Medulla oblongata (tissue), 1 donor: ENCODE measurements at regions not wholly inside any gene's neighbourhood (a gene's known extent, or its start where the extent isn't known, plus 50 kb on each side); places are given as distances from the start of the nearest gene placed in this dataset.

Experiments used
- DNase-seq: peaks from one replicate; pipeline ENCODE4 v3.0.0-alpha.2; 2015; ENCODE audit errors: extremely low spot score

DNA sequence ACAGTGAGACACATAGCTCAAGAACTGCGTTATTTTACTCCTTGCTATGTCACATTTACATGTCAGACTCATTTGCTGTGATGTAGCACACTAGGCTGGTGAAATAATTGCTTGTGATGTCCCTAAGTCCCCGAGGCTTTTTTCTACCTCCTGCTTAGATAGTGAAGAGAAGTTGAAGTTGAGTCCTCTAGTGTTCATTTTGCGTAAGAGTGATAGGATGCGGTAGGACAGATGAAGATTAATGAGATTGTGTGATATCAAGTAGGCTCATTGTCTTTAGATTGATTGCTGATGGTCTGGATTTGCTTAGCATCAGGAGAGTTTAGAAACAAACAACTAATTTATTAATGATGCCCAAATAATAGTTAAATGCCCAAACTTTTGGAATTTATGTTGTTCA, 173.6 kb upstream of the NUDT6 start:
- no peak for DNase-seq

- peak; percentile 45 for DNase-seq
These were observed 180.6 kb upstream of the NUDT6 start for GRCh38 chr4:123102897-123103471.

- DNase-seq = no peak
These were observed 182.1 kb upstream of the NUDT6 start for GRCh38 chr4:123104310-123105025.

- no peak for DNase-seq
These were observed 182.6 kb upstream of the NUDT6 start for GRCh38 chr4:123105026-123105420.

DNA sequence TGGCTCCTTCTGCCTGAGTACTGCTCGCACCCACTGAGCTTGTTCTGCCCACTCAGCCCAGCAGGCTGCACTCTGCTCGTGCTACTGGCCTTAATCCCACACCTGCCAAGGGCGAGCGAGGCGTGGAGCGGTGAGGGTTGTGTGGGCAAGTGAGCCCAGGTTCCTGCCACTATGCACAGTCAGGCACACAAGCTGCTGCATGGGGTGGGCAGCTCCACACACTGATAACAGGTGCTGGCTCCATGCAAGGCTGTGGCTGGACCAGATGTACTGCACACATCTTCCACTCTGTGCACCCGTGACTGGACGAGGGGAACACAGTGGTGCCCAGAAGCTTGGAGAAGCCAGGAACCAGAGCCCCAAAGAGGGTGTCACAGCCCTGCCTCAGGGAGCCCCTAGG, 184.3 kb upstream of the NUDT6 start:
- no peak for DNase-seq

DNA sequence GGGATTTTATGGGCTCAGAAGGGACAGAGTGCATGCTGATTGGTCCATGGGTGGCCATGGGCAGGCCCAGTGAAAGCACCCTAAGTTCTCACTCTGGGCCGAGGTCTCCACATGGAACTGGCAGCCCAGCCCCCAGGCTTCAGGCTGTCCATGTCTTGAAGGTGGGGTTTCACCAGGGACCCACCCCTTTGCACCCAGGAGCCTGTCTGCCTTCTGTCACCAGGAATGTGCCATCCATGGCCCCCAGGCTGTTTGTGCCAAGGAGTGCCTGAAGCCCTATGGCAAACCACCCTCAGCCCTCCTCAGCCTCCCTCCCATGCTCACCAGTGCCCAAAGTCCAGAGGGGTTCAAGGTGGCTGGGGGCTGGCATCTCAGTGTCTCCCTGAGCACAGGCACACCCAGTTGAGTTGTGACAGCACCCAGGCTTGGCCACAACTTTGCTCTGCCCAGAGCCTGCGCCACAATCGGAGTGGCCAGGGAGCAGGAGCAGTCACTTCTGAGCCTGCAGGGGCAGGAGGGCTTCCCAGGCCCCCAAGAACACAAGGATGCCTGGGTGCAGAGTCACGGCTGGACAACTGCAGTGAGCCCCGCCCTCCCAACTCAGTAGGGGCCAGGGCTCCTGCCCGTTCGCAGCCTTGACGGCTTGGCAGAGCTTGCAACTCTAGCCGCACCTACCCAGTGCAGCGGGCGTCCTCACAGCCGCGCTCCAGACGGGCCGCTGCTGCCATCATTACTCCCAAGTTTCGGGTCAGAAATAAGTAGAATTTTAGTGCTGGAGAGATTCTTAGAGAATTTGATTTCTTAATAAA, 185.3 kb upstream of the NUDT6 start:
- no peak for DNase-seq

- DNase-seq = no peak
These were observed 186.7 kb upstream of the NUDT6 start for GRCh38 chr4:123109139-123109538.

- DNase-seq = no peak
These were observed 187.8 kb upstream of the NUDT6 start for GRCh38 chr4:123110147-123110546.

GRCh38 chr4:123110685-123111084, 188.3 kb upstream of the NUDT6 start:
- no peak for DNase-seq

DNA sequence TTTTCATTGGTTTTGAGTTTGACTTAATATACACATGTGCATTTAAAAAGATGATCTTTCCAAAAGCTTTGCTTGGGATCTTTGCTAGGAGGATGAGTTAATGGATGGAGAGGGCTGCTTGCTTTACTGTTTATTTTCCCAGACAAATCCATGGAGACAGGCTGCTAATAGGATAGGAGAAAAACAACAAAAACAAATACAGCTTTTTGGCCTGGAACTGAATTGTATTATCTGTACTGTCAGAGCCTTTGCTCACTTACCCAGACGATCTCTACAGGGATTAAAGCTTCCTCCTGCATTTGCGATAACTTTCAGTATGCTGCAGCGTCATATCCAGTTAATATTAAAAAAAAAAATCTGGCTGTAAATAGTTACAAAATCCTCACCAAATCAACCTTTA, 190.8 kb upstream of the NUDT6 start:
- no peak for DNase-seq

DNA sequence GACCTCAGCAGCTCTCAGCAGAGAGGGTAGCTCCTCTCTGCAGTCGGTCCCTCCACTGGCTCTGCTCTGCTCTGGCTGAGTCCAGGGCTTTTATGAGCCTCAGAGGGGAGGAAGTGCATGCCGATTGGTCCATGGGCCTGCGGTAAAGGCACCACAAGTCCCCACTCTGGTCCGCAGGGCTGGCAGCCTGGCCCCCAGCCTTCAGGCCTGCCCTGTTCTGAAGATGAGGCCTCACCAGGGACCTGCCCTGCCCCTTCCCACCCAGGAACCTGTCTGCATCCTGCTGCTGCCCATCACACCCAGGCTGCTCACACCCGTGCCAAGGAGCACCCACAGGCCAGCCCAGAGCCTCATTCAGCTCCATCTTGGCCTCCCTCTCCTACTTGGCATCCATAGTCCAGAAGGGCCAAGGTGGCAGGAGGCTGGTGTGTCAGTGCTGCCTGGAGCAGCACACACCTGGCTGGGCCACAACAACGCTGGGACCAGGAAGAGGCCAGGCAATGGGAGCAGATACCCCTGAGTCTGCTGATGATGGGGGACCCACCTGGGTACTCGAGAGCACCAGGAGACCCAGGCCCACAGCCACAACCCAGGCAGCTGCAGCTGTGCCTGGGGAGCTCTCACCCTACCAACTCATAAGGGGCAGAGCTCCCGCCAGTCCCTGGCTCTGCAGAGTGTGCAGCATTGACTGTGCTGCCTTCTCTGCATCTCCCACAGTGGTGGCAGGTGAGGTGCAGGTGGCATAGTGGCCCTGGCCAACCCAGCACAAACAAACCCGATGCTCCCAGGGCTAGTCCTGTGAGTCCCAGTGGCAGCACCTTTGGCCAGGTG, 191.9 kb upstream of the NUDT6 start:
- no peak for DNase-seq

- no peak for DNase-seq
These were observed 192.7 kb upstream of the NUDT6 start for GRCh38 chr4:123114915-123115756.

DNA sequence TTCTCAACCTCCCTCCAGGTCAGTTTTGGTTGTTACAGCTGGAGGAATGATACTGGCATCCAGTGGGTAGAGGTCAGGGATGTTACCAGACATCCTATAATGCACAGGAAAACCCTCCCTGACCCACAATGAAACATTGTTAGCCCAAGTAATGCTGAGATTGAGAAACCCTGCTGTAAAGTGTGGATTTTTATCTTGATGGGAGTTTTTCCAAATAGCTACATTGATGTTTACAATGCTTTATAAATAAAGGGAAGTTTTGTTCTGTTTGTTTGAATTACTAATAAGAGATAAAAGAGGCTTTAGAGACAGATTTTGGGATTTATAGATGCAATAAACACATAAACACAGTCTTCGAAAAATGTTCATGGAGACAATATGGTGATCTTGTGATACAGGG, 194.0 kb upstream of the NUDT6 start:
- no peak for DNase-seq

GRCh38 chr4:123120473-123120872, 198.1 kb upstream of the NUDT6 start:
- no peak for DNase-seq

DNA sequence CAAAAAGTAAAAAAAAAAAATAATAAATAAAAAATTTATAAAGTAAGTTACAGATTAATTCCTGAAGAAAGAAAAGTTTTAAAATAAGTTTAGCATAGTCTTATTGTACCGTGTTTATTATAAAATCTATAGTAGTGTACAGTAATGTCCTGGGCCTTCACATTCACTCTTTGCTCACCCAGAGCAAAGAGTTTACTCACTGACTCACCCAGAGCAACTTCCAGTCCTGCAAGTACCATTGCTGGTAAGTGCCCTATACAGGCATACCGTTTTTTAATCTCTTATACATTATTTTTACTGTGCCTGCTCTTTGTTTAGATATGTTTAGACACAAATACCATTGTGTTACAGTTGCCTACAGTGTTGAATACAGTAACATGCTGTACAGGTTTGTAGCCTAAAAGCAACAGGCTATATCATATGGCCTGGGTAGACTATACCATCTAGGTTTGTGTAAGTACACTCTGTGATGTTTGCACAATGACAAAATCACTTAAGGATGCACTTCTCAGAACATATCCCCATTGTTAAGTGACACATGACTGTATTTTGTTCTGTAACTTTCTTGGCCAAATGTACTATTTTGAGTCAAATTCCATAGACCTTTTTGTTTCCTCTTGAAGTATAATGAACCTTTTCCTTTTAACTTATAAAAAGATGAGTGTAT, 199.0 kb upstream of the NUDT6 start:
- no peak for DNase-seq

DNA sequence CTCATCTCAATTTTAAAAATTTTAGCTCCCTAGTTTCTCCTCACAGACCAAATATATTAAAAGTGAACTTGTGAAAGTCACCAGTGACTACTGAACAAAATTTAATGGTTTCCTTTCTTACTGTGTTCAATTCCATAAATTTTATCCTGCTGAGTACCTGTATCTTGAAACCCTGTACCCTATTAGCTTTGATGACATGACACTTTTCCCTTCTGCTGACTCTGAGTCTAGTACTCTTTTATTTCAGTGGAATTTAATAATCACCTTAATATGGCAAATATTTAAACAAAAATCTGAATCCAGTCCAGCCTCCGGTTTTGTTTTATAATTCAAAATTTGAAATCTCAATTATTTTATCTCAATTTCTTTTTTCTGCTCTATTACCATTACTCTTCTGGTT, 203.1 kb upstream of the NUDT6 start:
- no peak for DNase-seq

DNA sequence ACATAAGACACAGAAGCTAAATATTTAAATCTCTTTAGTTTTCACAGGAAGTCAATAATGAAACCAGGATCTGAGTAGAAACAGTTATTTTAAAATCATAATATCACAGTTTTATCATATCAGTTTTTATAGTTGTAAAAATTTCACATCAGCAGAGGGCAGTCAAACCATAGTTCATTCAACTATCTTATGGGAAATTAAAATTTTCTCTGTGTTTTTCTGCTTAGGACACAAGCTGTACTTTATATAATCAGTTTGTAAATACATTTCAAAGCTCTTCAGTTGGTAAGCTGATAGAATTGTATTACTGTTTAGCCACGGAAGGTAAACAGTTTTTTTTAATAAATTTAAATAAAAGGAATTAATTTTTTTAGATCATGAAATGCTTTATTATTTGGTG, 204.8 kb upstream of the NUDT6 start:
- no peak for DNase-seq

GRCh38 chr4:123127875-123128274, 205.5 kb upstream of the NUDT6 start:
- DNase-seq = no peak

DNA sequence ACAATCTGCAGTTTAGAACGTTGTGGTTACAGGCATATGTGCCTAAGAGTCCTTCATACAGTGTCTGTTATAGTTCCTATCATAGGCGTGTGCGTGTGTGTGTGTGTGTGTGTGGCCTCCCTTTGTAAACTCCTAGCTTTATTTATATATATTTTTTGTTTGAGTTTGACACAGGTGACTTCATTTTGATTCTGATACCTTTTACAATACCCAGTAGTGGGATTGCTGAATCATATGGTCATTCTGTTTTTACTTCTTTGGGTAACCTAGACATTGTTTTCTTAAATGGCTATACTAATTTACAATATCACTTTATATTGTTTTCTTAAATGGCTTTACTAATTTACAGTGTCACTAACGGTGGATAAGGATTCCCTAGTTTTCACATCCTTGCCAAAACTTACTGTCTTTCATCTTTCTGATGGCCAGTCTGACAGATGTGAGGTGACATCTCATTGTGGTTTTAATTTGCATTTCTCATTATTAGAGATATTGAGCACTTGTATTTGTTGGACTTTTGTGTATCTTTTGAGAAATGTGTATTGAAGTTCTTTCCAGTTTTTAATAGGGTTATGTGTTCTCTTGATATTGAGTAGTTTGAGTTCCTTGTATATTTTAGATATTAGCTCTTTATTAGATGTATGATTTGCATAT, 211.1 kb upstream of the NUDT6 start:
- no peak for DNase-seq

GRCh38 chr4:123144616-123145015, 222.2 kb upstream of the NUDT6 start:
- DNase-seq = no peak
